ENCODE measurements at regions not wholly inside any gene's neighbourhood (a gene's known extent, or its start where the extent isn't known, plus 50 kb on each side); places are given as distances from the start of the nearest gene placed in this dataset.

DNA sequence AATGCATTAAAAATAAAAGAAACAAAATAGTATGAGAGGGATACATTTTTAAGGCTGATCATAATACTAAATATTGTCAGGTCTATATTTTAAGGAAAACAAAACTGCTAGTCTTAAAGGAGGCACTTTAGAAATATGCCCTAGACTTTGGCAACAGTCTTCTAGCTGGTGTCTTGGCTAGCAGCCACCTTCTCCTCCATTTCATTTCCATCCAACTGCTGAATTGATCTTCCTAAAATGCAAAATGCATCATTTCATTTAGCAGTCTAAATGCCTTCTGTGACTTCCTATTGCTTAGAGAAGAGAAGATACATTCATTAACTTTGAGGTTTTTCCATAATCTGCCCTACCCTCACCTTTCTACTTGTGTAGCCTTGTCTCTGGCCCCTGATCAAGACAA is 1404.1 kb downstream of the CDH11 start:
- Histone ChIP-seq H2BK5ac (ENCODE audit: low read length) (no peak overlapping the region), H3K23ac (ENCODE audit: low read depth, low read length, poor library complexity) (no peak overlapping the region), H3K4ac (ENCODE audit: low read length) (no peak overlapping the region), H3K79me1 (ENCODE audit: low read depth, low read length) (no peaks in the 10 kb centered on the region), H4K91ac (ENCODE audit: low read depth, low read length, poor library complexity) (no peak overlapping the region), H3K9ac (ENCODE audit: low read depth, low read length, poor library complexity) (no peak overlapping the region), H2BK12ac (ENCODE audit: low read length) (no peak overlapping the region), H2AFZ (ENCODE audit: low read length) (no peak overlapping the region), H3K4me2 (ENCODE audit: insufficient read depth, low read length, poor library complexity, severe bottlenecking) (no peak overlapping the region), H3K9me3 (replicated peaks in 1 of 2; ENCODE audit: control insufficient read depth in 2 of 2, insufficient read depth in 1 of 2, low read depth in 1 of 2, low read length in 2 of 2) (no peaks in the 10 kb centered on the region), H2AK5ac (ENCODE audit: low read depth, low read length) (no peak overlapping the region), H3K4me1 (ENCODE audit: control insufficient read depth in 2 of 2, insufficient read depth in 1 of 2, low read depth in 1 of 2, low read length in 2 of 2) (no peaks in the 10 kb centered on the region), H4K8ac (ENCODE audit: low read depth, low read length) (no peak overlapping the region), H3K27me3 (ENCODE audit: control insufficient read depth in 3 of 3, insufficient read depth in 3 of 3, low read depth in 1 of 3, low read length in 3 of 3) (no peaks in the 10 kb centered on the region), H2BK15ac (ENCODE audit: low read length) (no peak overlapping the region), H3K4me3 (ENCODE audit: low read length in 2 of 2) (no peak overlapping the region), H3K27ac (replicated peaks; ENCODE audit: low read length) (no peak overlapping the region), H3K36me3 (replicated peaks in 1 of 2; ENCODE audit: control insufficient read depth in 2 of 2, insufficient read depth in 2 of 2, low read length in 2 of 2) (no peaks in the 10 kb centered on the region), H3K18ac (ENCODE audit: low read length) (no peak overlapping the region), H3K14ac (ENCODE audit: low read length) (no peak overlapping the region), H2BK120ac (ENCODE audit: low read depth, low read length) (no peak overlapping the region)
- no peak for DNase-seq (ENCODE audit: low spot score)

GRCh38 chr16:63714876-63715275 is 1407.0 kb downstream of the CDH11 start:
- no peak overlapping the region for H2BK5ac ChIP-seq (ENCODE audit: low read length)
- no peaks in the 10 kb centered on the region for H3K9me3 ChIP-seq (replicated peaks in 1 of 2; ENCODE audit: control insufficient read depth in 2 of 2, insufficient read depth in 1 of 2, low read depth in 1 of 2, low read length in 2 of 2)
- no peak overlapping the region for H3K23ac ChIP-seq (ENCODE audit: low read depth, low read length, poor library complexity)
- no peak overlapping the region for H3K4ac ChIP-seq (ENCODE audit: low read length)
- H3K27ac ChIP-seq (replicated peaks; ENCODE audit: low read length) = no peak overlapping the region
- no peak overlapping the region for H2AFZ ChIP-seq (ENCODE audit: low read length)
- H3K4me1 ChIP-seq (ENCODE audit: control insufficient read depth in 2 of 2, insufficient read depth in 1 of 2, low read depth in 1 of 2, low read length in 2 of 2) = no peaks in the 10 kb centered on the region
- no peak for DNase-seq (ENCODE audit: low spot score)
- no peak overlapping the region for H2BK15ac ChIP-seq (ENCODE audit: low read length)
- H3K27me3 ChIP-seq (ENCODE audit: control insufficient read depth in 3 of 3, insufficient read depth in 3 of 3, low read depth in 1 of 3, low read length in 3 of 3) = no peaks in the 10 kb centered on the region
- no peaks in the 10 kb centered on the region for H3K36me3 ChIP-seq (replicated peaks in 1 of 2; ENCODE audit: control insufficient read depth in 2 of 2, insufficient read depth in 2 of 2, low read length in 2 of 2)
- H2AK5ac ChIP-seq (ENCODE audit: low read depth, low read length) = no peak overlapping the region
- no peak overlapping the region for H3K4me3 ChIP-seq (ENCODE audit: low read length in 2 of 2)
- WGBS, 2 donors (ENCODE audit: extremely low coverage in 2 of 2, insufficient read length in 2 of 2, insufficient replicate concordance in 1 of 2) = no CpG with 5 or more reads among the region's 3 CpGs
- H3K79me1 ChIP-seq (ENCODE audit: low read depth, low read length) = no peaks in the 10 kb centered on the region
- H4K8ac ChIP-seq (ENCODE audit: low read depth, low read length) = no peak overlapping the region
- no peak overlapping the region for H3K9ac ChIP-seq (ENCODE audit: low read depth, low read length, poor library complexity)
- no peak overlapping the region for H3K14ac ChIP-seq (ENCODE audit: low read length)
- no peak overlapping the region for H3K4me2 ChIP-seq (ENCODE audit: insufficient read depth, low read length, poor library complexity, severe bottlenecking)
- H4K91ac ChIP-seq (ENCODE audit: low read depth, low read length, poor library complexity) = no peak overlapping the region
- no peak overlapping the region for H2BK12ac ChIP-seq (ENCODE audit: low read length)
- H2BK120ac ChIP-seq (ENCODE audit: low read depth, low read length) = no peak overlapping the region
- H3K18ac ChIP-seq (ENCODE audit: low read length) = no peak overlapping the region

GRCh38 chr16:63712725-63713124 is 1409.1 kb downstream of the CDH11 start:
- H3K27ac ChIP-seq (replicated peaks; ENCODE audit: low read length) = no peak overlapping the region
- no peak overlapping the region for H3K4me3 ChIP-seq (ENCODE audit: low read length in 2 of 2)
- no peaks in the 10 kb centered on the region for H3K27me3 ChIP-seq (ENCODE audit: control insufficient read depth in 3 of 3, insufficient read depth in 3 of 3, low read depth in 1 of 3, low read length in 3 of 3)

GRCh38 chr16:63703612-63704011 is 1418.3 kb downstream of the CDH11 start:
- no peak overlapping the region for H3K9ac ChIP-seq (ENCODE audit: low read depth, low read length, poor library complexity)
- no peak overlapping the region for H2AK5ac ChIP-seq (ENCODE audit: low read depth, low read length)
- no peak overlapping the region for H3K4me2 ChIP-seq (ENCODE audit: insufficient read depth, low read length, poor library complexity, severe bottlenecking)
- H3K4ac ChIP-seq (ENCODE audit: low read length) = no peak overlapping the region
- H3K4me3 ChIP-seq (ENCODE audit: low read length in 2 of 2) = no peak overlapping the region
- H3K14ac ChIP-seq (ENCODE audit: low read length) = no peak overlapping the region
- no peak overlapping the region for H3K23ac ChIP-seq (ENCODE audit: low read depth, low read length, poor library complexity)
- no peaks in the 10 kb centered on the region for H3K9me3 ChIP-seq (replicated peaks in 1 of 2; ENCODE audit: control insufficient read depth in 2 of 2, insufficient read depth in 1 of 2, low read depth in 1 of 2, low read length in 2 of 2)
- H4K91ac ChIP-seq (ENCODE audit: low read depth, low read length, poor library complexity) = no peak overlapping the region
- no peak overlapping the region for H2BK120ac ChIP-seq (ENCODE audit: low read depth, low read length)
- no peaks in the 10 kb centered on the region for H3K4me1 ChIP-seq (ENCODE audit: control insufficient read depth in 2 of 2, insufficient read depth in 1 of 2, low read depth in 1 of 2, low read length in 2 of 2)
- no peak overlapping the region for H3K27ac ChIP-seq (replicated peaks; ENCODE audit: low read length)
- no peak overlapping the region for H2AFZ ChIP-seq (ENCODE audit: low read length)
- no peaks in the 10 kb centered on the region for H3K36me3 ChIP-seq (replicated peaks in 1 of 2; ENCODE audit: control insufficient read depth in 2 of 2, insufficient read depth in 2 of 2, low read length in 2 of 2)
- H2BK15ac ChIP-seq (ENCODE audit: low read length) = no peak overlapping the region
- H3K18ac ChIP-seq (ENCODE audit: low read length) = no peak overlapping the region
- no peak overlapping the region for H2BK12ac ChIP-seq (ENCODE audit: low read length)
- no peaks in the 10 kb centered on the region for H3K27me3 ChIP-seq (ENCODE audit: control insufficient read depth in 3 of 3, insufficient read depth in 3 of 3, low read depth in 1 of 3, low read length in 3 of 3)
- H2BK5ac ChIP-seq (ENCODE audit: low read length) = no peak overlapping the region
- WGBS, 2 donors (ENCODE audit: extremely low coverage in 2 of 2, insufficient read length in 2 of 2, insufficient replicate concordance in 1 of 2) = no CpG with 5 or more reads among the region's 13 CpGs
- no peak for DNase-seq (ENCODE audit: low spot score)
- no peaks in the 10 kb centered on the region for H3K79me1 ChIP-seq (ENCODE audit: low read depth, low read length)
- no peak overlapping the region for H4K8ac ChIP-seq (ENCODE audit: low read depth, low read length)

More at GRCh38 chr16:63712725-63713124, 1409.1 kb downstream of the CDH11 start:
- Histone ChIP-seq H3K4ac (ENCODE audit: low read length) (no peak overlapping the region), H3K79me1 (ENCODE audit: low read depth, low read length) (no peaks in the 10 kb centered on the region), H2BK12ac (ENCODE audit: low read length) (no peak overlapping the region), H3K23ac (ENCODE audit: low read depth, low read length, poor library complexity) (no peak overlapping the region), H2BK15ac (ENCODE audit: low read length) (no peak overlapping the region), H3K36me3 (replicated peaks in 1 of 2; ENCODE audit: control insufficient read depth in 2 of 2, insufficient read depth in 2 of 2, low read length in 2 of 2) (no peaks in the 10 kb centered on the region), H2AK5ac (ENCODE audit: low read depth, low read length) (no peak overlapping the region), H3K18ac (ENCODE audit: low read length) (no peak overlapping the region), H3K4me2 (ENCODE audit: insufficient read depth, low read length, poor library complexity, severe bottlenecking) (no peak overlapping the region), H2AFZ (ENCODE audit: low read length) (no peak overlapping the region), H3K9ac (ENCODE audit: low read depth, low read length, poor library complexity) (no peak overlapping the region), H3K9me3 (replicated peaks in 1 of 2; ENCODE audit: control insufficient read depth in 2 of 2, insufficient read depth in 1 of 2, low read depth in 1 of 2, low read length in 2 of 2) (no peaks in the 10 kb centered on the region), H4K91ac (ENCODE audit: low read depth, low read length, poor library complexity) (no peak overlapping the region), H2BK5ac (ENCODE audit: low read length) (no peak overlapping the region), H4K8ac (ENCODE audit: low read depth, low read length) (no peak overlapping the region), H3K4me1 (ENCODE audit: control insufficient read depth in 2 of 2, insufficient read depth in 1 of 2, low read depth in 1 of 2, low read length in 2 of 2) (no peaks in the 10 kb centered on the region), H3K14ac (ENCODE audit: low read length) (no peak overlapping the region), H2BK120ac (ENCODE audit: low read depth, low read length) (no peak overlapping the region)
- WGBS, 2 donors (ENCODE audit: extremely low coverage in 2 of 2, insufficient read length in 2 of 2, insufficient replicate concordance in 1 of 2) = no CpG with 5 or more reads among the region's 1 CpG
- DNase-seq (ENCODE audit: low spot score) = no peak
